ENCODE measurements at regions not wholly inside any gene's neighbourhood (a gene's known extent, or its start where the extent isn't known, plus 50 kb on each side); places are given as distances from the start of the nearest gene placed in this dataset.

DNA sequence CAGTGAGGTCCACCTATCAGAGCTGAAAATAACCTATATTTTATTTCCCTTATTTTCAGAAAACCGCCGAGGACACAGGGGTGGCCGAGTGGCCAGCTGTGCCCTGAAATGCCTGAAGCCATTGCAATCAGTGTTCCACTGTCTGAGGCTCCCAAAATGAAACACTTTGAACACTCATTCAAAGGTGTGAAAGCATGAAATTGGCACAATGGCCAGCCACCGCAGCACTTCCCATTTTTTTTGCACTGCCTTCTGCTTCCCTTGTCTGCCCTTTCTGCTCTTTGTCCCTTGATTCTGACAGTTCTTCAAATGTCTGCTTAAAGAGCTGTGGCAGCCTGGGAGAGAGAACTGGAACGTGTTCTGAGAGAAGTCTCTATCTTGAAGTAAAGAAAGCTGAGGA lies 1127.5 kb upstream of the CELF4 start:
- H3K36me3 Mint-ChIP-seq (ENCODE audit: low read depth) = no peaks in the 10 kb centered on the region
- H3K9ac ChIP-seq (ENCODE audit: extremely low read depth, low read length, poor library complexity, severe bottlenecking) = no peak overlapping the region
- 72 to 87% methylated on average over 4 to 5 of the region's 5 CpGs for WGBS, 2 experiments (ENCODE audit: insufficient coverage in 1 of 2, insufficient read length in 1 of 2)
- H3K9me3 ChIP-seq (ENCODE audit: control insufficient read depth, low read length) = no peaks in the 10 kb centered on the region
- H3K36me3 ChIP-seq (ENCODE audit: control insufficient read depth, insufficient read depth, low read length) = no peaks in the 10 kb centered on the region
- DNase-seq = no peak
- H3K27ac Mint-ChIP-seq = no peak overlapping the region
- no peak overlapping the region for H3K4me3 Mint-ChIP-seq
- no peak overlapping the region for H3K4me3 ChIP-seq (ENCODE audit: low read length)
- H3K4me1 ChIP-seq (ENCODE audit: control insufficient read depth, insufficient read depth, low read length) = no peaks in the 10 kb centered on the region
- peaks cover 7% of the 10 kb centered on the region for H3K4me1 Mint-ChIP-seq
- H3K9me3 Mint-ChIP-seq = no peaks in the 10 kb centered on the region
- no peak overlapping the region for H3K27ac ChIP-seq (ENCODE audit: low read depth, low read length)
- TF ChIP-seq, protein P1, sequence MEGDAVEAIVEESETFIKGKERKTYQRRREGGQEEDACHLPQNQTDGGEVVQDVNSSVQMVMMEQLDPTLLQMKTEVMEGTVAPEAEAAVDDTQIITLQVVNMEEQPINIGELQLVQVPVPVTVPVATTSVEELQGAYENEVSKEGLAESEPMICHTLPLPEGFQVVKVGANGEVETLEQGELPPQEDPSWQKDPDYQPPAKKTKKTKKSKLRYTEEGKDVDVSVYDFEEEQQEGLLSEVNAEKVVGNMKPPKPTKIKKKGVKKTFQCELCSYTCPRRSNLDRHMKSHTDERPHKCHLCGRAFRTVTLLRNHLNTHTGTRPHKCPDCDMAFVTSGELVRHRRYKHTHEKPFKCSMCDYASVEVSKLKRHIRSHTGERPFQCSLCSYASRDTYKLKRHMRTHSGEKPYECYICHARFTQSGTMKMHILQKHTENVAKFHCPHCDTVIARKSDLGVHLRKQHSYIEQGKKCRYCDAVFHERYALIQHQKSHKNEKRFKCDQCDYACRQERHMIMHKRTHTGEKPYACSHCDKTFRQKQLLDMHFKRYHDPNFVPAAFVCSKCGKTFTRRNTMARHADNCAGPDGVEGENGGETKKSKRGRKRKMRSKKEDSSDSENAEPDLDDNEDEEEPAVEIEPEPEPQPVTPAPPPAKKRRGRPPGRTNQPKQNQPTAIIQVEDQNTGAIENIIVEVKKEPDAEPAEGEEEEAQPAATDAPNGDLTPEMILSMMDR (conservative IDR thresholded peaks at IDR 0.05) = no peak
- H3K27me3 Mint-ChIP-seq (ENCODE audit: insufficient read depth) = no peaks in the 10 kb centered on the region
- no peaks in the 10 kb centered on the region for H3K27me3 ChIP-seq (ENCODE audit: control insufficient read depth, insufficient read depth, low read length, poor library complexity, severe bottlenecking)

DNA sequence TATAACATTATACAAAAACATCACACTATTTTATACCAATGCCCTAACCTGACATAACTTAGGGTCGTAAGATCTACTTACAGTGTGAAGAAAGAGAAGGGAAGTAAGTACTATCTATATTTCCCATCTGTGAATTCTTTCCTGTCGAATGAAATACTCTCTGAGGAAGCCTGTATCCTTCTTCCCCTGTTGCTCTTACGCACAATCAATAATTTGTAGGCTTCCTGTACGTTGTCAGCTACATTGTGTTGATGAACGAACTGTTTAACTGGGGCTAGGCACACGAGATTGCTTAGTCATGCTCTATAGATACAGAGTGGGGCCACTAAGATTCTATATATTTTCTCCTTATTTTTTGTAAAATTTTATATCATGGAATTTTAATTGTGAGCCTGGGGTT lies 1125.0 kb upstream of the CELF4 start:
- no peak for DNase-seq
- no peaks in the 10 kb centered on the region for H3K36me3 Mint-ChIP-seq (ENCODE audit: low read depth)
- Histone ChIP-seq H3K4me3 (ENCODE audit: low read length) (no peak overlapping the region), H3K4me1 (ENCODE audit: control insufficient read depth, insufficient read depth, low read length) (no peaks in the 10 kb centered on the region), H3K36me3 (ENCODE audit: control insufficient read depth, insufficient read depth, low read length) (no peaks in the 10 kb centered on the region), H3K9ac (ENCODE audit: extremely low read depth, low read length, poor library complexity, severe bottlenecking) (no peak overlapping the region), H3K9me3 (ENCODE audit: control insufficient read depth, low read length) (no peaks in the 10 kb centered on the region), H3K27me3 (ENCODE audit: control insufficient read depth, insufficient read depth, low read length, poor library complexity, severe bottlenecking) (no peaks in the 10 kb centered on the region), H3K27ac (ENCODE audit: low read depth, low read length) (no peak overlapping the region)
- H3K27me3 Mint-ChIP-seq (ENCODE audit: insufficient read depth) = no peaks in the 10 kb centered on the region
- TF ChIP-seq, protein P1 (conservative IDR thresholded peaks at IDR 0.05) = no peak
- 92 to 100% methylated on average over 3 to 6 of the region's 6 CpGs for WGBS, 2 experiments (ENCODE audit: insufficient coverage in 1 of 2, insufficient read length in 1 of 2)
- H3K4me1 Mint-ChIP-seq = no peaks in the 10 kb centered on the region
- no peaks in the 10 kb centered on the region for H3K9me3 Mint-ChIP-seq
- no peak overlapping the region for H3K27ac Mint-ChIP-seq
- no peak overlapping the region for H3K4me3 Mint-ChIP-seq

DNA sequence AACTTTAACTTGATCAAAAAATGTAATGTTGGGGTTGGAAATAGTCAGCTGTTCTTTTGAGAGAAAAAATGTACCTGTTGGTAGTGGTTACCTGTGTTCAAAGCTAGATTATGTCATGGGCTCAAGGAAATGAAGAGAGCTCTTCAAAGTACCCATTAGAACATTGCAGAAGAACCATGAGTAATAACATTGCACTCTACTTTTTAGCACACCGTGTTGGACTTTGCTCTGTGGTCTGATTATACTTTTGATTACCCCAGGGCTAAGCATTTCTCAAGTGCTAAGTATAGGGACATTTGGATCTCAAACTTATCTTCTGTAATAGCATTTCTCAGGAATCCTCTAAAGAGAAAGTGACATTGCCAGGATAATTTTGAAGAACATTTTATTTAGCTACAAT lies 1122.8 kb upstream of the CELF4 start:
- no peak overlapping the region for H3K4me3 Mint-ChIP-seq
- no peaks in the 10 kb centered on the region for H3K36me3 ChIP-seq (ENCODE audit: control insufficient read depth, insufficient read depth, low read length)
- H3K27me3 Mint-ChIP-seq (ENCODE audit: insufficient read depth) = no peaks in the 10 kb centered on the region
- no peaks in the 10 kb centered on the region for H3K4me1 ChIP-seq (ENCODE audit: control insufficient read depth, insufficient read depth, low read length)
- H3K9ac ChIP-seq (ENCODE audit: extremely low read depth, low read length, poor library complexity, severe bottlenecking) = no peak overlapping the region
- H3K27ac Mint-ChIP-seq = no peak overlapping the region
- no peak overlapping the region for H3K27ac ChIP-seq (ENCODE audit: low read depth, low read length)
- H3K4me1 Mint-ChIP-seq = no peaks in the 10 kb centered on the region
- DNase-seq = no peak
- no peaks in the 10 kb centered on the region for H3K9me3 Mint-ChIP-seq
- H3K36me3 Mint-ChIP-seq (ENCODE audit: low read depth) = no peaks in the 10 kb centered on the region
- WGBS, 2 experiments (ENCODE audit: insufficient coverage in 1 of 2, insufficient read length in 1 of 2) = 95 to 100% methylated on average over 1 of the region's 1 CpG
- H3K9me3 ChIP-seq (ENCODE audit: control insufficient read depth, low read length) = no peaks in the 10 kb centered on the region
- H3K4me3 ChIP-seq (ENCODE audit: low read length) = no peak overlapping the region
- TF ChIP-seq, protein P1 (conservative IDR thresholded peaks at IDR 0.05) = no peak
- H3K27me3 ChIP-seq (ENCODE audit: control insufficient read depth, insufficient read depth, low read length, poor library complexity, severe bottlenecking) = no peaks in the 10 kb centered on the region

Measured in endodermal cell (in vitro differentiated cells).